ENCODE measurements at regions not wholly inside any gene's neighbourhood (a gene's known extent, or its start where the extent isn't known, plus 50 kb on each side); places are given as distances from the start of the nearest gene placed in this dataset.

- TF ChIP-seq EP300 (IDR thresholded peaks at IDR 0.05): no peak
- TF ChIP-seq POLR2AphosphoS5 (IDR thresholded peaks at IDR 0.05): no peak
Measured at GRCh38 chr13:75214846-75215245, 267.1 kb downstream of the TBC1D4 start.
